Adrenal gland (tissue), 9 donors: ENCODE measurements at regions not wholly inside any gene's neighbourhood (a gene's known extent, or its start where the extent isn't known, plus 50 kb on each side); places are given as distances from the start of the nearest gene placed in this dataset.

Source experiments
- DNase-seq, 7 donors: peaks; one replicate each; pipeline ENCODE4 v3.0.0-alpha.2; 2019 to 2020
- H3K27ac ChIP-seq, 5 donors: fragments of 200-600 bp; sonication (generic) in 4 of 5; 1 replicate in 3 of 5; 2 replicates in 2 of 5; pipeline versions ENCODE4 v1.5.1 to v1.8.0; 2016 to 2020; ENCODE audit warnings: mild to moderate bottlenecking in 1 of 5
- H3K27me3 ChIP-seq: fragments of 200-600 bp; 2 replicates; pipeline ENCODE4 v1.8.0; 2021
- H3K36me3 ChIP-seq, 2 donors: fragments of 200-600 bp; replicated peaks in 1 of 2; 1 replicate in 1 of 2; 2 replicates in 1 of 2; pipeline versions ENCODE4 v1.5.1 to v1.8.0; 2018 to 2022
- H3K4me1 ChIP-seq, 2 donors: fragments of 200-600 bp; replicated peaks in 1 of 2; 1 replicate in 1 of 2; 2 replicates in 1 of 2; pipeline versions ENCODE4 v1.5.1 to v1.8.0; 2018 to 2021
- H3K4me3 ChIP-seq, 4 donors: fragments of 200-600 bp; sonication (generic) in 3 of 4; one replicate each; pipeline ENCODE4 v1.5.1; 2016 to 2018
- H3K9me3 ChIP-seq, 3 donors: fragments of 200-600 bp; sonication (generic) in 1 of 3; replicated peaks in 1 of 3; 1 replicate in 2 of 3; 2 replicates in 1 of 3; pipeline versions ENCODE4 v1.5.1 to v1.8.0; 2016 to 2021
- CTCF ChIP-seq, 6 experiments: fragments of 450-650 bp in 4 of 6; fragments of 200-600 bp in 2 of 6; sonication (generic) in 1 of 6; IDR thresholded peaks; 1 replicate in 5 of 6; 2 replicates in 1 of 6; pipeline versions ENCODE4 v1.5.1 to v1.8.0; 2016 to 2021; ENCODE audit warnings: antibody characterized with exemption in 6 of 6, mild to moderate bottlenecking in 2 of 6, moderate library complexity in 1 of 6
- POLR2A ChIP-seq, 2 donors: fragments of 450-650 bp; IDR thresholded peaks; one replicate each; pipeline ENCODE4 v1.6.1; 2017; ENCODE audit warnings: antibody characterized with exemption in 2 of 2, mild to moderate bottlenecking in 2 of 2, moderate library complexity in 1 of 2
- WGBS, 4 donors: extraction: QIAGEN DNeasy Blood & Tissue Kit in 2 of 4; methylation state at CpG; one replicate each; pipeline versions ENCODE4 v1.1.5 to v1.1.7; 2013 to 2017; 5-methylcytosine and 5-hydroxymethylcytosine counted together
- intact Hi-C, 2 donors: fragments of 100-400 bp; cut with DNase I; formaldehyde crosslinking; loops; one replicate each; pipeline versions ENCODE4 v1.14.1 to v1.15.0; 2022 to 2023
- donor health status: healthy with polysubstance abuse.
- donor health status: Bipolar disorder and iron deficiency.
- donor health status: DM: yes; HTN: yes; CAD: no.
- donor health status: DM: no; HTN: no; CAD: no.
- donor health status: DM: no; HTN: no; CAD: no.

GRCh38 chrX:122835886-122836285 lies 348.2 kb upstream of the GRIA3 start:
- Histone ChIP-seq H3K27me3 (no peaks in the 10 kb centered on the region), H3K4me1 (no peaks in the 10 kb centered on the region), H3K27ac (no peak overlapping the region), H3K36me3 (no peaks in the 10 kb centered on the region), H3K9me3 (no peaks in the 10 kb centered on the region), H3K4me3 (no peak overlapping the region)
- intact Hi-C loops = no loop called here
- WGBS, 4 donors = 14 to 30% (median 21%) methylated on average over 1 of the region's 1 CpG
- peak in 1 of 7 donors; percentile 16 for DNase-seq
- no peak for TF ChIP-seq CTCF (IDR thresholded peaks at IDR 0.05)

- no peak for DNase-seq
- H3K9me3 ChIP-seq = no peaks in the 10 kb centered on the region
- no peak overlapping the region for H3K4me3 ChIP-seq
- no peak for TF ChIP-seq POLR2A (IDR thresholded peaks at IDR 0.05)
- no peak for TF ChIP-seq CTCF (IDR thresholded peaks at IDR 0.05)
- no peaks in the 10 kb centered on the region for H3K4me1 ChIP-seq
- H3K27me3 ChIP-seq = no peaks in the 10 kb centered on the region
- H3K27ac ChIP-seq = no peak overlapping the region
- no peaks in the 10 kb centered on the region for H3K36me3 ChIP-seq
- intact Hi-C loops = no loop called here
- WGBS, 4 donors = 64 to 77% (median 75%) methylated on average over 4 of the region's 4 CpGs
Observed at GRCh38 chrX:122850326-122850725, 333.8 kb upstream of the GRIA3 start.

- no peak overlapping the region for H3K27ac ChIP-seq
- no peaks in the 10 kb centered on the region for H3K9me3 ChIP-seq
- intact Hi-C loops = no loop called here
- TF ChIP-seq CTCF (IDR thresholded peaks at IDR 0.05) = no peak
- TF ChIP-seq POLR2A (IDR thresholded peaks at IDR 0.05) = no peak
- H3K4me3 ChIP-seq = no peak overlapping the region
- no peaks in the 10 kb centered on the region for H3K36me3 ChIP-seq
- DNase-seq = no peak
- no peaks in the 10 kb centered on the region for H3K27me3 ChIP-seq
- no peaks in the 10 kb centered on the region for H3K4me1 ChIP-seq
- 30 to 46% (median 34%) methylated on average over 2 of the region's 2 CpGs for WGBS, 4 donors
Observed at GRCh38 chrX:122856205-122856604, 327.9 kb upstream of the GRIA3 start.

- no peak for TF ChIP-seq POLR2A (IDR thresholded peaks at IDR 0.05)
- TF ChIP-seq CTCF (IDR thresholded peaks at IDR 0.05) = no peak
- WGBS, 4 donors = 49 to 72% (median 58%) methylated on average over 2 of the region's 2 CpGs
- no peak for DNase-seq
- Histone ChIP-seq H3K27ac (no peak overlapping the region), H3K9me3 (no peaks in the 10 kb centered on the region), H3K4me1 (no peaks in the 10 kb centered on the region), H3K27me3 (no peaks in the 10 kb centered on the region), H3K4me3 (no peak overlapping the region), H3K36me3 (no peaks in the 10 kb centered on the region)
- intact Hi-C loops = no loop called here
Observed at GRCh38 chrX:122857734-122858133, 326.3 kb upstream of the GRIA3 start.
